SK-N-SH (cell line): ENCODE measurements at regions not wholly inside any gene's neighbourhood (a gene's known extent, or its start where the extent isn't known, plus 50 kb on each side); places are given as distances from the start of the nearest gene placed in this dataset.

ENCODE experiments used
- CTCF ChIA-PET: fragments of 300-600, 350-600 bp; formaldehyde crosslinking; extraction: SDS; loops from one replicate; lab custom pipeline; 2021; lab: Yijun Ruan, JAX
- POLR2A ChIA-PET: fragments of 350-600 bp; sonication (Branson Sonifier 250); formaldehyde crosslinking; extraction: SDS; loops from one replicate; lab custom pipeline; 2020; ENCODE audit warnings: antibody characterized with exemption, inconsistent platforms; lab: Yijun Ruan, JAX
- DNase-seq: peaks from one replicate; pipeline ENCODE4 v3.0.0; 2012
- H2AFZ ChIP-seq: fragments of 200-600 bp; sonication (generic); 2 replicates; pipeline ENCODE4 v1.8.1; 2016; ENCODE audit warnings: antibody characterized with exemption, mild to moderate bottlenecking, low read depth
- H3F3A ChIP-seq: fragments of 200-600 bp; sonication (generic); replicated peaks from 2 replicates; pipeline ENCODE3; 2016; ENCODE audit warnings: antibody characterized with exemption, mild to moderate bottlenecking; ENCODE audit not compliant: insufficient read depth
- H3K27ac ChIP-seq, 2 experiments: fragments of 200-500 bp in 1 of 2; fragments of 200-600 bp in 1 of 2; sonication (Bioruptor generic) in 1 of 2; sonication (generic), shearing (Covaris generic) in 1 of 2; 2 replicates each; pipeline versions ENCODE4 v1.5.1 to v1.6.1; 2014 to 2016; ENCODE audit warnings: low read depth in 2 of 2, inconsistent platforms in 1 of 2, low read length in 1 of 2, mild to moderate bottlenecking in 1 of 2, mixed read lengths in 1 of 2
- H3K27me3 ChIP-seq: fragments of 200-600 bp; sonication (generic), shearing (Covaris generic); 2 replicates; pipeline ENCODE4 v1.6.1; 2016; ENCODE audit warnings: mixed run types; ENCODE audit not compliant: insufficient read depth
- H3K36me3 ChIP-seq, 2 experiments: fragments of 200-500 bp in 1 of 2; fragments of 200-600 bp in 1 of 2; sonication (Bioruptor generic) in 1 of 2; sonication (generic) in 1 of 2; replicated peaks in 1 of 2; 2 replicates each; pipeline versions ENCODE3 to v1.5.1; 2014 to 2016; ENCODE audit warnings: low read length in 1 of 2, mild to moderate bottlenecking in 1 of 2; ENCODE audit not compliant: insufficient read depth in 2 of 2, control insufficient read depth in 1 of 2
- H3K4me1 ChIP-seq, 2 experiments: fragments of 200-500 bp in 1 of 2; fragments of 200-600 bp in 1 of 2; sonication (Bioruptor generic) in 1 of 2; sonication (generic), shearing (Covaris generic) in 1 of 2; 2 replicates each; pipeline versions ENCODE4 v1.5.1 to v1.6.1; 2014 to 2016; ENCODE audit warnings: low read depth in 1 of 2, low read length in 1 of 2, mixed run types in 1 of 2; ENCODE audit not compliant: insufficient read depth in 2 of 2, control insufficient read depth in 1 of 2
- H3K4me2 ChIP-seq: fragments of 200-600 bp; sonication (generic), shearing (Covaris generic); 2 replicates; pipeline ENCODE4 v1.6.1; 2017; ENCODE audit warnings: mixed run types
- H3K4me3 ChIP-seq, 2 experiments: fragments of 200-500 bp in 1 of 2; fragments of 200-600 bp in 1 of 2; sonication (Bioruptor generic) in 1 of 2; sonication (generic), shearing (Covaris generic) in 1 of 2; 2 replicates each; pipeline versions ENCODE4 v1.5.1 to v1.8.1; 2014 to 2016; ENCODE audit warnings: low read depth in 2 of 2, inconsistent platforms in 1 of 2, low read length in 1 of 2, mild to moderate bottlenecking in 1 of 2, mixed read lengths in 1 of 2, moderate library complexity in 1 of 2
- H3K79me2 ChIP-seq: fragments of 200-600 bp; sonication (generic); 2 replicates; pipeline ENCODE4 v1.8.1; 2017; ENCODE audit warnings: mild to moderate bottlenecking; ENCODE audit not compliant: insufficient read depth
- H3K9ac ChIP-seq: fragments of 200-600 bp; sonication (generic); 2 replicates; pipeline ENCODE4 v1.6.1; 2017; ENCODE audit warnings: mixed run types
- H3K9me2 ChIP-seq: fragments of 200-600 bp; sonication (generic); 2 replicates; pipeline ENCODE4 v1.6.1; 2017; ENCODE audit warnings: mixed run types
- H3K9me3 ChIP-seq: fragments of 200-600 bp; sonication (generic); 2 replicates; pipeline ENCODE4 v1.6.1; 2017; ENCODE audit warnings: mixed run types, mild to moderate bottlenecking, moderate library complexity
- H4K20me1 ChIP-seq: fragments of 200-600 bp; sonication (generic); 2 replicates; pipeline ENCODE4 v1.6.1; 2017; ENCODE audit warnings: mild to moderate bottlenecking, mixed run types; ENCODE audit not compliant: insufficient read depth
- CHD2 ChIP-seq: fragments of 150-350 bp; IDR thresholded peaks from 2 replicates; pipeline ENCODE4 v1.6.1; 2018; ENCODE audit warnings: low read length; ENCODE audit not compliant: partially characterized antibody
- CTCF ChIP-seq: fragments of 200-600 bp; sonication (generic); IDR thresholded peaks from 2 replicates; pipeline ENCODE4 v1.6.1; 2017; ENCODE audit warnings: antibody characterized with exemption, mild to moderate bottlenecking, moderate library complexity
- EP300 ChIP-seq, 2 experiments: IDR thresholded peaks; 2 replicates each; pipeline versions ENCODE4 v1.4.0 to v1.6.1; 2012; ENCODE audit warnings: borderline replicate concordance in 1 of 2, low read depth in 1 of 2, low read length in 1 of 2
- FOSL2 ChIP-seq: IDR thresholded peaks from 2 replicates; pipeline ENCODE4 v1.4.0; 2012; ENCODE audit warnings: low read depth, mild to moderate bottlenecking, moderate library complexity, borderline replicate concordance
- FOXJ3 ChIP-seq: sonication (generic); formaldehyde crosslinking; IDR thresholded peaks from 2 replicates; pipeline ENCODE4 v1.5.1; 2020; ENCODE audit warnings: mild to moderate bottlenecking, missing genetic modification reagents
- FOXM1 ChIP-seq: IDR thresholded peaks from 2 replicates; pipeline ENCODE4 v1.4.0; 2012; ENCODE audit warnings: low read depth, mild to moderate bottlenecking
- MAX ChIP-seq: IDR thresholded peaks from 2 replicates; pipeline ENCODE4 v1.4.0; 2012; ENCODE audit warnings: low read depth
- MEF2A ChIP-seq: IDR thresholded peaks from 2 replicates; pipeline ENCODE4 v1.4.0; 2012; ENCODE audit warnings: low read depth, borderline replicate concordance
- MXI1 ChIP-seq: IDR thresholded peaks from 2 replicates; pipeline ENCODE4 v1.6.1; 2012; ENCODE audit warnings: mild to moderate bottlenecking, low read depth, low read length, improper control_type of control experiment
- NFIC ChIP-seq: IDR thresholded peaks from 2 replicates; pipeline ENCODE4 v1.4.0; 2012; ENCODE audit warnings: borderline replicate concordance
- POLR2AphosphoS5 ChIP-seq: IDR thresholded peaks from 2 replicates; pipeline ENCODE4 v1.6.1; 2012; ENCODE audit warnings: low read depth, low read length
- RCOR1 ChIP-seq: fragments of 150-350 bp; IDR thresholded peaks from 2 replicates; pipeline ENCODE4 v1.6.1; 2017; ENCODE audit warnings: antibody characterized with exemption, low read length
- REST ChIP-seq: IDR thresholded peaks from 2 replicates; pipeline ENCODE4 v1.6.1; 2012; ENCODE audit warnings: mild to moderate bottlenecking, low read depth, low read length, moderate library complexity
- RXRA ChIP-seq: IDR thresholded peaks from 2 replicates; pipeline ENCODE4 v1.4.0; 2012; ENCODE audit warnings: low read depth, mild to moderate bottlenecking, borderline replicate concordance
- SIN3A ChIP-seq: IDR thresholded peaks from 2 replicates; pipeline ENCODE4 v1.6.1; 2012; ENCODE audit warnings: low read depth, mild to moderate bottlenecking, low read length, moderate library complexity, borderline replicate concordance
- TAF1 ChIP-seq: IDR thresholded peaks from 2 replicates; pipeline ENCODE4 v1.6.1; 2012; ENCODE audit warnings: low read depth, mild to moderate bottlenecking, low read length, moderate library complexity, borderline replicate concordance
- TEAD4 ChIP-seq: IDR thresholded peaks from 2 replicates; pipeline ENCODE4 v1.4.0; 2012; ENCODE audit warnings: mild to moderate bottlenecking, borderline replicate concordance; ENCODE audit not compliant: insufficient read depth
- YY1 ChIP-seq: IDR thresholded peaks from 2 replicates; pipeline ENCODE4 v1.4.0; 2012; ENCODE audit warnings: low read depth, mild to moderate bottlenecking
- ZBTB33 ChIP-seq: IDR thresholded peaks from 2 replicates; pipeline ENCODE4 v1.4.0; 2012; ENCODE audit warnings: low read depth, borderline replicate concordance
- WGBS: methylation state at CpG from one replicate; pipeline ENCODE4 v1.1.6; 2017; ENCODE audit warnings: low lambda C conversion rate; 5-methylcytosine and 5-hydroxymethylcytosine counted together
- TF ChIP-seq, protein P1 (sequence below): IDR thresholded peaks from 2 replicates; pipeline ENCODE4; 2012

GRCh38 chr3:40844896-40845295 lies 320.1 kb downstream of the ZNF621 start:
- ChIA-PET POLR2A (no interaction called here), CTCF (no interaction called here)
- H3K79me2 ChIP-seq: no peaks in the 10 kb centered on the region
- no peaks in the 10 kb centered on the region for H3K27me3 ChIP-seq
- H3K9ac ChIP-seq: no peak overlapping the region
- 49% methylated on average over 2 of the region's 2 CpGs for WGBS
- no peak for DNase-seq
- H3K4me3 ChIP-seq: no peak overlapping the region
- H3K9me2 ChIP-seq: no peaks in the 10 kb centered on the region
- H3K4me2 ChIP-seq: no peak overlapping the region
- no peaks in the 10 kb centered on the region for H3F3A ChIP-seq
- H3K4me1 ChIP-seq: peaks cover 0 to 5% of the 10 kb centered on the region in 2 experiments; a peak in 1 of 4 replicates
- no peaks in the 10 kb centered on the region for H4K20me1 ChIP-seq
- H3K36me3 ChIP-seq: no peaks in the 10 kb centered on the region
- H2AFZ ChIP-seq: no peak overlapping the region
- no peak overlapping the region for H3K27ac ChIP-seq
- no peaks in the 10 kb centered on the region for H3K9me3 ChIP-seq
- TF ChIP-seq CHD2 (no peak), POLR2AphosphoS5 (no peak), FOXM1 (no peak), RCOR1 (no peak), MEF2A (no peak), ZBTB33 (no peak), YY1 (no peak), SIN3A (no peak), FOXJ3 (CRISPR knock-in tag) (no peak), FOSL2 (no peak), TEAD4 (no peak)
- TF ChIP-seq, protein P1, sequence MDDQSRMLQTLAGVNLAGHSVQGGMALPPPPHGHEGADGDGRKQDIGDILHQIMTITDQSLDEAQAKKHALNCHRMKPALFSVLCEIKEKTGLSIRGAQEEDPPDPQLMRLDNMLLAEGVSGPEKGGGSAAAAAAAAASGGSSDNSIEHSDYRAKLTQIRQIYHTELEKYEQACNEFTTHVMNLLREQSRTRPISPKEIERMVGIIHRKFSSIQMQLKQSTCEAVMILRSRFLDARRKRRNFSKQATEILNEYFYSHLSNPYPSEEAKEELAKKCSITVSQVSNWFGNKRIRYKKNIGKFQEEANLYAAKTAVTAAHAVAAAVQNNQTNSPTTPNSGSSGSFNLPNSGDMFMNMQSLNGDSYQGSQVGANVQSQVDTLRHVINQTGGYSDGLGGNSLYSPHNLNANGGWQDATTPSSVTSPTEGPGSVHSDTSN: no peak

GRCh38 chr3:40845447-40845846 lies 320.7 kb downstream of the ZNF621 start:
- no peak overlapping the region for H2AFZ ChIP-seq
- H3K27me3 ChIP-seq: no peaks in the 10 kb centered on the region
- POLR2A ChIA-PET: no interaction called here
- H3K36me3 ChIP-seq: no peaks in the 10 kb centered on the region
- peaks cover 0 to 5% of the 10 kb centered on the region in 2 experiments; a peak in 1 of 4 replicates for H3K4me1 ChIP-seq
- 67% methylated on average over 1 of the region's 1 CpG for WGBS
- no peak overlapping the region for H3K4me2 ChIP-seq
- no peaks in the 10 kb centered on the region for H3F3A ChIP-seq
- H4K20me1 ChIP-seq: no peaks in the 10 kb centered on the region
- no peaks in the 10 kb centered on the region for H3K79me2 ChIP-seq
- CTCF ChIA-PET: no interaction called here
- H3K9me2 ChIP-seq: no peaks in the 10 kb centered on the region
- H3K9ac ChIP-seq: no peak overlapping the region
- H3K9me3 ChIP-seq: no peaks in the 10 kb centered on the region
- no peak overlapping the region for H3K27ac ChIP-seq
- H3K4me3 ChIP-seq: no peak overlapping the region
- DNase-seq: no peak
- no peak for TF ChIP-seq REST
- no peak for TF ChIP-seq FOXJ3 (CRISPR knock-in tag)
- no peak for TF ChIP-seq CTCF
- TF ChIP-seq RXRA: no peak
- TF ChIP-seq NFIC: no peak
- TF ChIP-seq EP300 (IDR thresholded peaks at IDR 0.05; ENCODE audit: borderline replicate concordance in 1 of 2, low read depth in 1 of 2, low read length in 1 of 2): no peak
- TF ChIP-seq YY1: no peak
- TF ChIP-seq MAX: no peak
- TF ChIP-seq MXI1: no peak
- TF ChIP-seq FOXM1: no peak
- TF ChIP-seq TAF1: no peak
- no peak for TF ChIP-seq MEF2A
